Natural killer cell treated with Interleukin-12 subunit alpha and Interleukin-12 subunit beta and Interleukin-15 and Interleukin-18, amount 100 ng/mL, for 72 hours (primary cell): ENCODE measurements at regions not wholly inside any gene's neighbourhood (a gene's known extent, or its start where the extent isn't known, plus 50 kb on each side); places are given as distances from the start of the nearest gene placed in this dataset.

ENCODE experiments used
- ATAC-seq, 2 donors: fragments of 150-1000 bp; cut with Tn5 transposase in 1 of 2; sonication (Bioruptor Pico), chemical (Tn5 transposase) in 1 of 2; 2 replicates each; pipeline ENCODE4 v1.10.0; 2021
- DNase-seq: peaks from one replicate; pipeline ENCODE4 v3.0.0; 2022; ENCODE audit warnings: low spot score
- H3K27ac Mint-ChIP-seq, 2 donors: 1 replicate in 1 of 2; 2 replicates in 1 of 2; pipeline ENCODE4 v1.8.0; 2022; ENCODE audit warnings: mixed read lengths in 2 of 2, mild to moderate bottlenecking in 1 of 2, moderate library complexity in 1 of 2
- H3K27me3 Mint-ChIP-seq, 2 donors: 1 replicate in 1 of 2; 2 replicates in 1 of 2; pipeline ENCODE4 v1.8.0; 2022; ENCODE audit warnings: mixed read lengths in 2 of 2
- H3K36me3 Mint-ChIP-seq: one replicate; pipeline ENCODE4 v1.8.0; 2022; ENCODE audit warnings: mixed read lengths
- H3K4me1 Mint-ChIP-seq, 2 donors: 1 replicate in 1 of 2; 2 replicates in 1 of 2; pipeline ENCODE4 v1.8.0; 2022; ENCODE audit warnings: low read depth in 2 of 2, mixed read lengths in 2 of 2, mild to moderate bottlenecking in 1 of 2
- H3K4me3 Mint-ChIP-seq: one replicate; pipeline ENCODE4 v1.8.0; 2022; ENCODE audit warnings: mixed read lengths
- H3K9me3 Mint-ChIP-seq: 2 replicates; pipeline ENCODE4 v1.8.0; 2022; ENCODE audit warnings: mixed read lengths

DNA sequence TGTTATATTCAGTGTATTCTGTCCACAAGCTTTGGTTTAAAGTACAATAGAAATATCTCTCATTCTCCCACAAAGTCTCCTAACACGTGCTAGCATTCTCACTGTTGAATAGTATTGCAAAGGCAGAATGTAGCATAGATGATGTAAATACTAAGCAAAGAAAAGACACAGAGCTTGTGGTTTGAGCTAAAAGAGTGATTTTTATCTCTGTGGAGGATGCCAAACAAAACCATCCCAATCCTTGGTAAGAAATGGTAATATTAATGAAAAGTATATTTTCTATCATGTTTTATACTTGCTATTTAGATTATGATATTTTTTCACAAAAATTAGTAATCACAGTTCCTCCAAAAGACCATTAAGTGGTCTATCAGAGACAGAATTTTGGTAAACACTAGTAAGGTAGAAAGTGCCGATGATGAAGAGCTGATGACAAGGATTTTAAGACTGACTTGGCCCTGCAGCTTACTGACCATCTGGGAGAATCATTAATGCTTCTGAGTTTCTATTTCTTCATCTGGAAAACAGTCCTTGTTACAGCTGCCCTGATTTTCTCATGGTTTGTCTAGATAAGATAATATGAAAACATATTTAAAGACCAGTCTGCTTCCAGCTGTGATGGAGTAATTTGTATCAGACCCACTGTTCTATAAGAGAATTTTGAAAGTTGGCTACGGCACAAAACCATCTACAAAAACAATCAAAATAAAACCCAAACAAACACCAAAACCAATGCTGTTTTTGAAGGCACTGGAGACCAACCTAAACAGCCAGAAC lies 510.2 kb downstream of the SPATA31D1 start:
- Mint-ChIP-seq H3K27me3 (no peaks in the 10 kb centered on the region), H3K27ac (no peak overlapping the region), H3K4me3 (no peak overlapping the region), H3K36me3 (no peaks in the 10 kb centered on the region), H3K4me1 (no peaks in the 10 kb centered on the region), H3K9me3 (no peaks in the 10 kb centered on the region)
- DNase-seq (no peak), ATAC-seq (no peak)

DNA sequence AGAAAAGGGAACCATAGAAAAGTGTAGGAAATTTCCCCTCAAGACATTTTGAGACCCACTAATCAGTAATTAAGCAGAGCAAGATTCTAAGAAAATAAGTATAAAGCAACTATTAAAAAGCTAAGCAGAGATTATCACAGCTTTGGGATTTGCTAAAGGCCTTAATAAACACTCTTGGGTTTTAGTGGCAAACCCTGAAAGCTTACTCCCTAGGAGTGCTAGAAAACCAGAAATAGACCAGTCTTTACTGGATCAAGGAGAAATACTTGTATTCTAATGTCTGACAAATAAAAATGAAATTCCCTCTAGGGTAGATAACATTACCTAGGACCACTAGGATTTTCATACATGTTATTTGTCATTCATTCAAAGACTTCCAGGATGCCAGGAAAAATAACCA lies 510.8 kb downstream of the SPATA31D1 start:
- no peaks in the 10 kb centered on the region for H3K36me3 Mint-ChIP-seq
- H3K4me1 Mint-ChIP-seq, result no peaks in the 10 kb centered on the region
- ATAC-seq (no peak), DNase-seq (no peak)
- H3K9me3 Mint-ChIP-seq, result peaks cover under 1% of the 10 kb centered on the region
- H3K27me3 Mint-ChIP-seq, result no peaks in the 10 kb centered on the region
- no peak overlapping the region for H3K4me3 Mint-ChIP-seq
- no peak overlapping the region for H3K27ac Mint-ChIP-seq

DNA sequence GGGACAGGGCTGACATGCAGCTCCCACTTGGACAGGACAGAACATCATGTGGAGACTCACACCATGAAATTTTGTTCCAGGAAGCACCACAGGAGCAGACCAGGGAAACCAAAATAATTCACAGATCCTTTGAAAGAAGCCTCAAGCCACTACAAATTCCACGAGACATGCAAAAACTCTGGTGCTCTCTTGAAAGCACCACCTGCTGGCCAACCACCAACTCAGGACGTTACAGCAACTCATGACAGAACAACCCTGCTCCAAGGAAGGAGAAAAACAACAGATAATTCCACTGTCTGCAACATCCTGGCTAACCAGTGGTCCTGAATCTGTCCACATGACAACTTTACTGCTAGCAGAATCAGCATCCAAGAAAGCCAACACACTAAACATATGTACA lies 516.0 kb downstream of the SPATA31D1 start:
- no peak overlapping the region for H3K4me3 Mint-ChIP-seq
- ATAC-seq (no peak), DNase-seq (no peak)
- H3K36me3 Mint-ChIP-seq, result peaks cover 6% of the 10 kb centered on the region
- H3K27me3 Mint-ChIP-seq, result no peaks in the 10 kb centered on the region
- no peak overlapping the region for H3K27ac Mint-ChIP-seq
- peaks cover 16% of the 10 kb centered on the region for H3K9me3 Mint-ChIP-seq
- H3K4me1 Mint-ChIP-seq, result no peaks in the 10 kb centered on the region

DNA sequence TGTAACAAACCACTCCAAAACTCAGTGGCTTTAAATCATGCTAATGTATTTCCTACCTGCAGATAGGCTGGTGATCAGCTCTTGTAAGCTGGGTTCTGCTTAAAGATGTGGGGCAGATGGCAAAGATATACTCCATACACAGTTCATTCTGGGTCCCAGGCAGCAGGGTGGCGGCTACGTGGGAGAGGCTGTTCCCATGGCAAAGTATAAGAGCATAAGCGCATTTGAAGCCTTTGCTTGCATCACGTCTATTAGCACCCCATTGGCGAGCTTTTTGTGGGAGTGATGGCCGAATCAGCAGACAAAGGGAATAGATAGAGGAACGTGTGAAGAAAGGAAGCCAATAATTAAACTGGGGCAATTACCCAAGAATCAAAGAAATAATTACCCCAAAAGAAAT lies 523.1 kb downstream of the SPATA31D1 start:
- H3K4me3 Mint-ChIP-seq, result no peak overlapping the region
- H3K36me3 Mint-ChIP-seq, result no peaks in the 10 kb centered on the region
- DNase-seq (no peak), ATAC-seq (no peak)
- peaks cover 16% of the 10 kb centered on the region for H3K9me3 Mint-ChIP-seq
- no peak overlapping the region for H3K27ac Mint-ChIP-seq
- H3K4me1 Mint-ChIP-seq, result no peaks in the 10 kb centered on the region
- H3K27me3 Mint-ChIP-seq, result no peaks in the 10 kb centered on the region

DNA sequence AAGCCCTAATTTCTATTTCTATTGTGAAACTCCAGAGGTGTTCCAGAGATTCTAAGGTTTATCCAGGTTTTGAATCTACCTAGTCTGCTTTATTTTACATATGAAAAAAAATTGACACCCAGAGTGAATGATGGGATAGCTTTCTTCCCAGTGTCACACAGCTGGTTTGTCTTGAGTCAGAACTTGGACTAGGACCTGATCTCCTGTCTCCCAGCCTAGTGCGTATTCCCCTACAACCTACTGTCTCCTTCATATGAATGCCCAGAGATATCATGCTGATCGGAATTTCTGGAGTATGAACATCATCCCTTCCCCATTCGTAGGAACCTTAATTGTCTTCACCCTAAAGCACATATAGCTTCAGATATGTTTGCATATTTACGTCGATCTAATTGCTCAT lies 524.2 kb downstream of the SPATA31D1 start:
- no peaks in the 10 kb centered on the region for H3K4me1 Mint-ChIP-seq
- DNase-seq (no peak), ATAC-seq (no peak)
- no peak overlapping the region for H3K4me3 Mint-ChIP-seq
- H3K27me3 Mint-ChIP-seq, result no peaks in the 10 kb centered on the region
- H3K27ac Mint-ChIP-seq, result no peak overlapping the region
- H3K36me3 Mint-ChIP-seq, result no peaks in the 10 kb centered on the region
- H3K9me3 Mint-ChIP-seq, result peaks cover 13% of the 10 kb centered on the region

DNA sequence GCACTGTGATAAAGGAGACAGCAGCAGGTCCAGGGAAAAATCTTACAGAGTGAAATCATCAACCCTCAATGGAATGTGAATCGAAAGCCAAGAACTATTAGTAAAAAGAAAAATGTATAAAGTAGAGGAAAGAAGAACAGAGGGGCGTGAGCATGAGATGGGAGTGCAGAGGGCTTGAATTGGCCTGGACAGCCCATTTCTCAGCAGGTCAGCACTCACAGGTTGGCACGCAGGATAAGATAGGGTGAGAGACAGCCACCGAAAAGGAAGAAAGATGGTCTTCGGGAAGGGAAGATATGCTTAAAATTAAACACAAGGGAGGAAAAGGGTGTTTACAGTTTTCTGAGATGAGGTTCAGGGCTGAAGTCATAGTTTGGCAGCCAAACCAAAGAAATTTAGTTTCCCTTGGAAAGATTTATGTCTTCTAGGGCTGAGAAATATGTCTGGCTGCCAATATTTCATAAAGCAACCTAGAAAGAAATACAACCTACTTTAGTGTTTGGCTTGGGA lies 524.7 kb downstream of the SPATA31D1 start:
- DNase-seq, result no peak
- H3K36me3 Mint-ChIP-seq, result no peaks in the 10 kb centered on the region
- H3K27ac Mint-ChIP-seq, result no peak overlapping the region
- H3K4me3 Mint-ChIP-seq, result no peak overlapping the region
- H3K9me3 Mint-ChIP-seq, result peaks cover 13% of the 10 kb centered on the region
- H3K27me3 Mint-ChIP-seq, result no peaks in the 10 kb centered on the region
- no peaks in the 10 kb centered on the region for H3K4me1 Mint-ChIP-seq
- no peak for ATAC-seq

DNA sequence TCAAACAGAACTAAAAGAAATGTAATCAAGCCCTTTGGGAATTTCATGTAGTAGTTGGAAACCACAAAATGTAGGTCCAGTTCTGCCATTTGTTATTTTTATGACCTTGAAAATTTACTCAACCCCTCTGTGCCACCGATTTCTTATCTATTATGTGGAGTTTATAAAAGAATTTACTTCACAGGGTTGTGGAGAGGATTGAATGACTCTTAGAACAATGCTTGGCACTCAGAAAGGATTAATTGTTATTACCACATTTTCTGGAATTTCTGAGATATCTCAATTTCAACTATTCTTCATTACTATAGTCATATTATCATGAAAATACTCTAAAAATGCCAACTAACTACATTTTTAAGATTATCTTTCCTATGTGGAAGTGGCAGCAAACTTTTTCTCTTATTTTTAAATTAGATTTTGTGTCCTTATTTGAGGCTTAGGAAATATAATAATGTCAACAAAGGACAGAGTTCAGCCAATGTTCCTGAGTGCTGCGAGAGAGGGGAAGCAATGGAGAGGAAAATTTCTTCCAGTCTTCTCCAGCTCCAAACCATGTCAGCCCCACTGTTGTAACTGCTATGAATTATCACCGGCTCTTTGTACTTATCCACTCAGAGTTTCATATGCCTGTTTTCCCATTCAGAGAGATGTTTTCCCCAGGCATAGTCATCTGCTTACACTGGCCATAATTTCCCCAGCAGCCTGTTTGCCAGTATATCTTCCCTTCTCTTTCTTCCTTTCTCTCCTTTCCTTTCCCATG lies 525.6 kb downstream of the SPATA31D1 start:
- Mint-ChIP-seq H3K4me1 (no peaks in the 10 kb centered on the region), H3K4me3 (no peak overlapping the region), H3K27ac (no peak overlapping the region), H3K9me3 (peaks cover 12% of the 10 kb centered on the region), H3K27me3 (no peaks in the 10 kb centered on the region), H3K36me3 (no peaks in the 10 kb centered on the region)
- DNase-seq, result no peak
- no peak for ATAC-seq

DNA sequence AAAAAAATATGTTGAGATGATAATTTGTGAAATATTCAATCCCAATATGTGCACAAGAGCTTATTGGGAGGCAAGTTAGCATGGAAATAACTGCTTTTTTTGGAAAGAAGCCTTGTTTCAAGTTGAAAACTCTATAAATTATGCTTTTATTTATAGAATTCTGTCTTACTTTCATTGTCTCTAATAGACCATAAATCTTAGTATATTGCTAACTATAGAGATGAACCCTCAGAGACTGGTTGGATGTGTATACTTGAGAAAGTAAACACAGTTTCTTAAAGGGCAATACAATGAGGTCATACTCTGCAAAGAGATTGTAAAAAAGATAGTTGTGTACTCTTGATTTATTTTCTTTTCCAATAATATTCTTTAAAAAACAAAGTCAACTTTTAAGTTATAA lies 530.3 kb downstream of the SPATA31D1 start:
- Mint-ChIP-seq H3K27ac (no peak overlapping the region), H3K36me3 (no peaks in the 10 kb centered on the region), H3K4me3 (no peak overlapping the region), H3K9me3 (peaks cover 12% of the 10 kb centered on the region), H3K4me1 (no peaks in the 10 kb centered on the region), H3K27me3 (no peaks in the 10 kb centered on the region)
- ATAC-seq, result no peak
- DNase-seq, result no peak

DNA sequence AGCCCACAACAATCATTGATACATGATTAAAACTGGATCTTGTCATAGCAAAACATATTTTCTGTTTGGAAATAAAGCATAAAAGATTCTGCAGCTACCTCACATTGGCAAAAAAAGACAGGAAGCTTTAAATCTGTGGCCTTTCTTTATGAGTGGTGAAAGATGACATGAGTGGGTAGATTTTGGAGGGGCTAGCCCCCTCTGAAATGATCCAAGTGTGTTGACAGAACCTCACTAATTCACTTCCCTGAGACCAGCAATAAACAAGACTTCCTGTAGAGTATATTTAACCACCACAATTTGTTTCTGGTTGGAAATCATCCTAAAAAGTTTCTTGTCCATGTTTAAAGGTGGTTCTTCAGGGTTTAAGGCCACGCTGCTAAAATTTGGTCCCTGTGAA lies 530.8 kb downstream of the SPATA31D1 start:
- DNase-seq (no peak), ATAC-seq (no peak)
- H3K9me3 Mint-ChIP-seq, result peaks cover 12% of the 10 kb centered on the region
- H3K27me3 Mint-ChIP-seq, result no peaks in the 10 kb centered on the region
- no peak overlapping the region for H3K4me3 Mint-ChIP-seq
- no peak overlapping the region for H3K27ac Mint-ChIP-seq
- H3K36me3 Mint-ChIP-seq, result no peaks in the 10 kb centered on the region
- H3K4me1 Mint-ChIP-seq, result no peaks in the 10 kb centered on the region

DNA sequence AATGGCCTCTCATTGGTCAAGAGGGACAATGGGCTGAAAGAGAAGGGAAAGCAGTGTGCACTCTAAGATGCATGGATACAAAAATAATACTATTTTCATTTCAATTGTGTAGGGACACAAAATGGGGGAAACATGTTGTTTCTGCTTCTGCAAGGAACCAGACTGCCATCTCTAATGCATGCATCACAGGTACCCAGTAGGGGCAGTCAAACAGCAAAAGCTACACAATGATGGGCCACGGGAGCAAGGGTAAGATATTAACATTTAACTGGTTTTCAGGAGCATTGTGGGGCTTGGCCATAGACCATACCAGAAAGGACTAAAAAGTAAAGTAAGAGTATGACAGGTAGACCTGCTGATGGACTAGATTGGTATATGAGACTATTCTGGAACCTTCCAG lies 535.8 kb downstream of the SPATA31D1 start:
- no peak for ATAC-seq
- no peak overlapping the region for H3K4me3 Mint-ChIP-seq
- H3K27me3 Mint-ChIP-seq, result no peaks in the 10 kb centered on the region
- H3K36me3 Mint-ChIP-seq, result peaks cover 7% of the 10 kb centered on the region
- no peak for DNase-seq
- H3K27ac Mint-ChIP-seq, result no peak overlapping the region
- H3K4me1 Mint-ChIP-seq, result no peaks in the 10 kb centered on the region
- peaks cover 20% of the 10 kb centered on the region for H3K9me3 Mint-ChIP-seq

DNA sequence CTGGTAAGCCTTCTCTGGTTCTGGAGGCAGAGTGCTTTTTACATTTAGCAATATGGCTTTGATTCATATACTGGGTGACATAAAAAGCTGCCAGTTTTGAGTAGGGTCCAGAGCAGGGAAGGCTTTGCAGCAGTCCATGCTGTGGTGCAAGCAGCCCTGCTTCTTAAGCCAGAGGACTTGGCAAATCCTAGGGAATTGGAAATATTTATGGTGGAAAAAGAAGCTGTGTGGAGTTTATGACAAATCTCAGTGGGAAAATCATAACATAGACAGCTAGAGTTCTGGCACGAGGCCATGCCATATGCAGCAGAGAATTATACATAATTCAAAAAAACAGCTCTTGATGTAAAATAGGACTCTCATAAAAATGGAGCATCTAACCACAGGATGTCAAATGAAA lies 536.4 kb downstream of the RASEF start:
- H3K27me3 Mint-ChIP-seq, result no peaks in the 10 kb centered on the region

DNA sequence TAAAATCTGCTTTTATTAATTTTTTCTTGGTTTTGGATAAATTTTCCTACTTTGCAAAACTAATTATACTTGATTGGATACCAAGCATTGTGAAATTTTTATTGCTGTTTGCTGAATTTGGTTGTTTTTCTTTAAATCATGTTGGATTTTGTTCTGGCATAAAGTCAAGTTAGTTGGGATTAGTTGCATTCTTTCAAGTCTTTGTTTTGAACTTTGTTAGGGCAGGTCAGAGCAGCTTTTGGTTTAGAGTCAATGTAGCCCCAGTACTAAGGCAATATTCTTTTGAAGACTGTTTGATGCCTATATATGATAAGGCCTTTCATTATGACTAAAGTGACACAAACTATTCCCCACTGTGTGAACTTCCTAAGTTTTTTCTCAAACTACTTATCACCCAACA lies 531.1 kb downstream of the RASEF start:
- Mint-ChIP-seq H3K27ac (no peak overlapping the region), H3K36me3 (peaks cover 6% of the 10 kb centered on the region), H3K9me3 (peaks cover 12% of the 10 kb centered on the region), H3K4me1 (no peaks in the 10 kb centered on the region), H3K4me3 (no peak overlapping the region), H3K27me3 (no peaks in the 10 kb centered on the region)
- ATAC-seq (no peak), DNase-seq (no peak)

More for the DNA sequence above, 536.4 kb downstream of the RASEF start:
- Mint-ChIP-seq H3K27ac (no peak overlapping the region), H3K4me1 (no peaks in the 10 kb centered on the region), H3K9me3 (peaks cover 16% of the 10 kb centered on the region), H3K36me3 (peaks cover 7% of the 10 kb centered on the region), H3K4me3 (no peak overlapping the region)
- ATAC-seq, result no peak
- no peak for DNase-seq

DNA sequence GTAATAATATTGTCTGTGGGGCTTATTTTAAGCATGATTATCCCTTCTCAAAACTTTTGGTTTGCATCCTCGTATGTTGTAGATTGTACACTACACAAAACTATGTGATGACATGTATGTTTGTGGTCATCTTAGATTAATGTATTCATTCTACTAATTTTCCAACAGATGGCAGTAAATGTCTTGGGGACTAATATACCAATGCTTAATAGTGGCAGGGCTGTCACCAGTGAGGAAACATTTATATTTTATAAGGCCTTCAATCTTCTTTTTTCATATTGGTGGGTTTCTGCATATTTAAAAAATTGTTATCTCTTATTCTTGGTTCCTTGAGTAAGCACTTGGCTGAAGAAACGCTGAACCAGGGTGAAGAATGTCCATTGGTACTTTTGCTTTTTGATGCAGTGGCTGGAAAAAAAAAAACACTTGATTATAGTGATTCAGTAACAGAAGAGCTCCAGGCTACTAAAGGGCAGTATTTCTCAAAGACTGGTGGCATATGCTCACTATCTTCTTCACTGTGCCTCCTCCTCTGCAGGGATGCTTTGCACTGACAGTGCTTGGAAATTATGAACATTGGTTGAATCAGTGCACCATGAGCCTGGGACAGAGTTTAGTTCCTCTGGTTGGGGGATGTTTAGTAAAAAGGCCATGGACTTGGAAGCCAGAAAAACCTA lies 530.3 kb downstream of the RASEF start:
- Mint-ChIP-seq H3K27ac (no peak overlapping the region), H3K4me3 (no peak overlapping the region), H3K36me3 (peaks cover 4% of the 10 kb centered on the region), H3K4me1 (no peaks in the 10 kb centered on the region), H3K27me3 (no peaks in the 10 kb centered on the region), H3K9me3 (peaks cover 8% of the 10 kb centered on the region)
- ATAC-seq (no peak), DNase-seq (no peak)

DNA sequence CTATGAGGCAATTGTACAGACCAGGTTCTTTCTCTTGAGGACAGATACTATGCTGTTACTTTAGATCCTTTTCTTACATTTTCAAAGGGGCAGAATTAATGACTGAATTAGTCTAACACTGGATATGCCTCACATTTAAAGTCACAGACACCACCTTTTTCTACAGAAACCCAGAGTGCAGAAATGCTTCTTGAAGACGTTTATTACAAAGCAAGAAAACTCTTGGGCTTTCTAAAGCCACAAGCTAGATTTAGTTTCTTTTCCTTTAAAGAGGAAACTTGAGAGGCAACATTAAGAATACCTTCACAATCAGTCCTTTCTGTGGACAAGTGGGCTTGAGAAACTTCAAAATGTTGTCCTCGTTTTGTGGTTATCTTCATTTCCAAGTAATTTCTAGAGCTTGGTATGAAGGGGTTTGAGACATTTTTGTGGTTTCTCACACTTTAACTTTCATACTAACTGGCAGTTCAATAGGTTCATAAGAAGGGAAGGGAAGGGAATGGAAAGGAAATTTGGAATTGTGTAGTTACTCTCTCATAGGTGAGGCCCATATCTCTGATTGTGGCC lies 527.4 kb downstream of the RASEF start:
- no peaks in the 10 kb centered on the region for H3K36me3 Mint-ChIP-seq
- ATAC-seq (no peak), DNase-seq (no peak)
- H3K4me1 Mint-ChIP-seq, result no peaks in the 10 kb centered on the region
- H3K27ac Mint-ChIP-seq, result no peak overlapping the region
- H3K9me3 Mint-ChIP-seq, result peaks cover 5% of the 10 kb centered on the region
- no peaks in the 10 kb centered on the region for H3K27me3 Mint-ChIP-seq
- H3K4me3 Mint-ChIP-seq, result no peak overlapping the region
